BLaER1 treated with 17β-estradiol and CSF1 and Interleukin-3, amounts not matched to agents 10 nM and 100 nM (cell line): ENCODE measurements at regions not wholly inside any gene's neighbourhood (a gene's known extent, or its start where the extent isn't known, plus 50 kb on each side); places are given as distances from the start of the nearest gene placed in this dataset.

Experiments
- H3K27ac ChIP-seq, 11 experiments: shearing (Covaris generic); formaldehyde crosslinking; 2 replicates each; pipeline ENCODE4 v1.8.1; 2022
- H3K27me3 ChIP-seq, 11 experiments: shearing (Covaris generic); formaldehyde crosslinking; 2 replicates each; pipeline ENCODE4 v1.8.1; 2022
- H3K36me3 ChIP-seq, 11 experiments: shearing (Covaris generic); formaldehyde crosslinking; 2 replicates each; pipeline ENCODE4 v1.8.1; 2022
- H3K4me1 ChIP-seq, 10 experiments: shearing (Covaris generic); formaldehyde crosslinking; 2 replicates each; pipeline ENCODE4 v1.8.1; 2022
- H3K4me2 ChIP-seq, 11 experiments: shearing (Covaris generic); formaldehyde crosslinking; 2 replicates each; pipeline ENCODE4 v1.8.1; 2022
- H3K4me3 ChIP-seq, 10 experiments: shearing (Covaris generic); formaldehyde crosslinking; 2 replicates each; pipeline ENCODE4 v1.8.1; 2022
- H3K9ac ChIP-seq, 11 experiments: shearing (Covaris generic); formaldehyde crosslinking; 2 replicates each; pipeline ENCODE4 v1.8.1; 2022
- H3K9me3 ChIP-seq, 11 experiments: shearing (Covaris generic); formaldehyde crosslinking; replicated peaks in 1 of 11; 2 replicates each; pipeline ENCODE4 v1.8.1; 2022
- H4K20me1 ChIP-seq, 11 experiments: shearing (Covaris generic); formaldehyde crosslinking; 2 replicates each; pipeline ENCODE4 v1.8.1; 2022
- Cebpa-rat ChIP-seq, 11 experiments: shearing (Covaris generic); IDR thresholded peaks; 2 replicates each; pipeline ENCODE4 v1.8.1; 2022

GRCh38 chr2:4832642-4833041 lies 859.5 kb upstream of the SOX11 start:
- H3K36me3 ChIP-seq: no peaks in the 10 kb centered on the region
- H3K9me3 ChIP-seq: peaks cover 0 to 3% (median 0%) of the 10 kb centered on the region in 11 experiments; a peak in 1 of 22 replicates
- no peaks in the 10 kb centered on the region for H3K4me1 ChIP-seq
- H3K9ac ChIP-seq: no peak overlapping the region
- no peak overlapping the region for H3K4me2 ChIP-seq
- no peak for TF ChIP-seq Cebpa-rat (IDR thresholded peaks at IDR 0.05)
- no peaks in the 10 kb centered on the region for H4K20me1 ChIP-seq
- no peaks in the 10 kb centered on the region for H3K27me3 ChIP-seq
- no peak overlapping the region for H3K27ac ChIP-seq
- H3K4me3 ChIP-seq: no peak overlapping the region

GRCh38 chr2:4838626-4839025 lies 853.6 kb upstream of the SOX11 start:
- Histone ChIP-seq H3K27me3 (no peaks in the 10 kb centered on the region), H3K4me1 (no peaks in the 10 kb centered on the region), H3K27ac (no peak overlapping the region), H3K9me3 (peaks cover 0 to 4% (median 0%) of the 10 kb centered on the region in 11 experiments; a peak in 1 of 22 replicates), H3K9ac (no peak overlapping the region), H3K36me3 (no peaks in the 10 kb centered on the region), H3K4me3 (no peak overlapping the region), H4K20me1 (no peaks in the 10 kb centered on the region), H3K4me2 (no peak overlapping the region)
- no peak for TF ChIP-seq Cebpa-rat (IDR thresholded peaks at IDR 0.05)

- Histone ChIP-seq H3K4me2 (no peak overlapping the region), H3K4me3 (no peak overlapping the region), H3K9me3 (peaks cover 0 to 4% (median 0%) of the 10 kb centered on the region in 11 experiments; a peak in 1 of 22 replicates), H3K27ac (no peak overlapping the region), H3K9ac (no peak overlapping the region), H3K4me1 (no peaks in the 10 kb centered on the region), H4K20me1 (no peaks in the 10 kb centered on the region), H3K36me3 (no peaks in the 10 kb centered on the region), H3K27me3 (no peaks in the 10 kb centered on the region)
- no peak for TF ChIP-seq Cebpa-rat (IDR thresholded peaks at IDR 0.05)
Measured at GRCh38 chr2:4840791-4841190, 851.4 kb upstream of the SOX11 start.

- H3K4me2 ChIP-seq: no peak overlapping the region
- no peak for TF ChIP-seq Cebpa-rat (IDR thresholded peaks at IDR 0.05)
- no peaks in the 10 kb centered on the region for H3K27me3 ChIP-seq
- H3K4me3 ChIP-seq: no peak overlapping the region
- no peaks in the 10 kb centered on the region for H3K36me3 ChIP-seq
- peaks cover 0 to 8% (median 0%) of the 10 kb centered on the region in 11 experiments; a peak in 2 of 22 replicates for H3K9me3 ChIP-seq
- no peaks in the 10 kb centered on the region for H3K4me1 ChIP-seq
- H3K27ac ChIP-seq: no peak overlapping the region
- no peaks in the 10 kb centered on the region for H4K20me1 ChIP-seq
- H3K9ac ChIP-seq: no peak overlapping the region
Measured at GRCh38 chr2:4844881-4845280, 847.3 kb upstream of the SOX11 start.

- Histone ChIP-seq H3K27ac (no peak overlapping the region), H3K4me2 (no peak overlapping the region), H4K20me1 (no peaks in the 10 kb centered on the region), H3K4me3 (no peak overlapping the region), H3K9me3 (no peaks in the 10 kb centered on the region), H3K9ac (no peak overlapping the region), H3K4me1 (no peaks in the 10 kb centered on the region), H3K36me3 (no peaks in the 10 kb centered on the region), H3K27me3 (no peaks in the 10 kb centered on the region)
- TF ChIP-seq Cebpa-rat (IDR thresholded peaks at IDR 0.05): no peak
Measured at GRCh38 chr2:4862031-4862430, 830.2 kb upstream of the SOX11 start.

- Histone ChIP-seq H3K9ac (no peak overlapping the region), H3K4me3 (no peak overlapping the region), H3K4me2 (no peak overlapping the region), H3K9me3 (no peaks in the 10 kb centered on the region), H3K27ac (no peak overlapping the region), H3K36me3 (no peaks in the 10 kb centered on the region), H3K27me3 (no peaks in the 10 kb centered on the region), H3K4me1 (no peaks in the 10 kb centered on the region), H4K20me1 (no peaks in the 10 kb centered on the region)
- peak in 6 of 11 experiments; percentile 32 to 65 (median 44); a peak in 7 of 22 replicates for TF ChIP-seq Cebpa-rat (IDR thresholded peaks at IDR 0.05)
Measured at GRCh38 chr2:4866198-4866597, 826.0 kb upstream of the SOX11 start.

GRCh38 chr2:4868466-4868865 lies 823.7 kb upstream of the SOX11 start:
- Histone ChIP-seq H3K9ac (no peak overlapping the region), H3K27me3 (no peaks in the 10 kb centered on the region), H3K4me1 (no peaks in the 10 kb centered on the region), H3K4me2 (no peak overlapping the region), H3K9me3 (no peaks in the 10 kb centered on the region), H3K4me3 (no peak overlapping the region), H3K36me3 (no peaks in the 10 kb centered on the region), H4K20me1 (no peaks in the 10 kb centered on the region), H3K27ac (no peak overlapping the region)
- no peak for TF ChIP-seq Cebpa-rat (IDR thresholded peaks at IDR 0.05)

GRCh38 chr2:4869154-4869553 lies 823.0 kb upstream of the SOX11 start:
- Histone ChIP-seq H3K4me1 (no peaks in the 10 kb centered on the region), H3K27me3 (no peaks in the 10 kb centered on the region), H3K9me3 (no peaks in the 10 kb centered on the region), H3K4me3 (no peak overlapping the region), H4K20me1 (no peaks in the 10 kb centered on the region), H3K4me2 (no peak overlapping the region), H3K36me3 (no peaks in the 10 kb centered on the region), H3K27ac (no peak overlapping the region), H3K9ac (no peak overlapping the region)
- TF ChIP-seq Cebpa-rat (IDR thresholded peaks at IDR 0.05): no peak

GRCh38 chr2:4873364-4873763 lies 818.8 kb upstream of the SOX11 start:
- Histone ChIP-seq H4K20me1 (no peaks in the 10 kb centered on the region), H3K4me1 (no peaks in the 10 kb centered on the region), H3K27me3 (no peaks in the 10 kb centered on the region), H3K4me2 (no peak overlapping the region), H3K4me3 (no peak overlapping the region), H3K36me3 (no peaks in the 10 kb centered on the region), H3K27ac (no peak overlapping the region), H3K9me3 (no peaks in the 10 kb centered on the region), H3K9ac (no peak overlapping the region)
- no peak for TF ChIP-seq Cebpa-rat (IDR thresholded peaks at IDR 0.05)

GRCh38 chr2:4873876-4874593 lies 818.1 kb upstream of the SOX11 start:
- Histone ChIP-seq H4K20me1 (no peaks in the 10 kb centered on the region), H3K4me3 (no peak overlapping the region), H3K27me3 (no peaks in the 10 kb centered on the region), H3K4me1 (no peaks in the 10 kb centered on the region), H3K9ac (no peak overlapping the region), H3K27ac (no peak overlapping the region), H3K9me3 (no peaks in the 10 kb centered on the region), H3K36me3 (no peaks in the 10 kb centered on the region), H3K4me2 (no peak overlapping the region)
- no peak for TF ChIP-seq Cebpa-rat (IDR thresholded peaks at IDR 0.05)
